GM18868 (cell line): ENCODE measurements at regions not wholly inside any gene's neighbourhood (a gene's known extent, or its start where the extent isn't known, plus 50 kb on each side); places are given as distances from the start of the nearest gene placed in this dataset.
A peak's percentile ranks its signal among the peaks of the same experiment; 100 is the strongest.
"Not testable (repeated sequence)": the region's sequence is repeated elsewhere in the genome, so short reads cannot be mapped to it uniquely, and the experiment has no call there.

Experiments used
- ATAC-seq: cut with Tn5 transposase; IDR thresholded peaks from one replicate; pipeline ENCODE4 v1.9.1; 2021; ENCODE audit warnings: mild to moderate bottlenecking, moderate library complexity; ENCODE audit not compliant: unreplicated experiment

GRCh38 chr9:41643571-41644279 is 454.6 kb upstream of the ZNG1F start:
- peak; percentile 100 for ATAC-seq

DNA sequence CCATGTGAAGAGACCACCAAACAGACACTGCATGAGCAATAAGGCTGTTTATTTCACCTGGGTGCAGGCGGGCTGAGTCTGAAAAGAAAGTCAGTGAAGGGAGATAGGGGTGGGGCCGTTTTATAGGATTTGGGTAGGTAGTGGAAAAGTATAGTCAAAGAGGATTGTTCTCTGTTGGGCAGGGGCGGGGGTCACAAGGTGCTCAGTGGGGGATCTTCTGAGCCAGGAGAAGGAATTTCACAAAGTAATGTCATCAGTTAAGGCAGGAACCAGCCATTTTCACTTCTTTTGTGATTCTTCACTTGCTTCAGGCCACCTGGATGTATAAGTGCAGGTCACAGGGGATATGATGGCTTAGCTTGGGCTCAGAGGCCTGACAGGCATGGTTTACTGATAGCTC is 444.6 kb upstream of the ZNG1F start:
- ATAC-seq = not testable (repeated sequence)

- not testable (repeated sequence) for ATAC-seq
These were observed 434.5 kb upstream of the ZNG1F start for GRCh38 chr9:41623666-41624065.

DNA sequence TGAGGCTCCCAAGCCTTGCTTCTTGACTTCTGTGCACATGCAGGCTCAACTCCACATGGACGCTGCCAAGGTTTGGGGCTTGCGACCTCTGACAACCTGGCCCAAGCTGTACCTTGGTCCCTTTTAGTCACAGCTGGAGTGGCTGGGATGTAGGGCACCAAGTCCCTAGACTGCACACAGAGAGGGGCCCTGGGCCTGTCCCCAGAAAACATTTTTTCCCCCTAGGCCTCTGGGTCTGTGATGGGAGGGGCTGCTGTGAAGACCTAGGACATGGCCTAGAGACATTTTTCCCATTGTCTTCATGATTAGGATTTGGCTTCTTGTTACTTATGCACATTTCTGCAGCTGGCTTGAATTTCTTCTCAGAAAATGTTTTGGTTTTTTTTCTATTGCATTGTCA is 430.1 kb upstream of the ZNG1F start:
- not testable (repeated sequence) for ATAC-seq

- not testable (repeated sequence) for ATAC-seq
These were observed 417.9 kb upstream of the ZNG1F start for GRCh38 chr9:41606961-41607547.

DNA sequence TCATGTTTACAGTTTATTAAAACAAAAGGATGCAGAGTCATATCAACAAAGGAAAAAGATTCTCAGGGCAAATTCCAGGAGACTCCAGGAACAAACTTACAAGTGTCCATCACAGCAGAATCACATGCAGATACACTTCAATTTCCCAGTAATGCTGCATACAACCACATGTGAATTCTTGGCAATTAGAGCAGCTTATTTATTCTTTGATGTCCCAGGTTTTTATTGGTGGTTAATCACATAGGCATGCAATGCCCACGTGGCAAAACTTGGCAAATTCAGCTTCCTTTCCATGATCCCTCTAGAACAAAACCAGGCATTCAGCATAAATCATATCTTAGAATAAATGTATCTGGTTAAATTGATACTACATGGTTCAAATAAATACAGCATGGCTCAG is 376.5 kb upstream of the ZNG1F start:
- not testable (repeated sequence) for ATAC-seq
